Hepatocyte (in vitro differentiated cells): ENCODE measurements at regions not wholly inside any gene's neighbourhood (a gene's known extent, or its start where the extent isn't known, plus 50 kb on each side); places are given as distances from the start of the nearest gene placed in this dataset.

ENCODE experiments used
- CTCF ChIP-seq: fragments of 200-600 bp; sonication (generic); IDR thresholded peaks from 2 replicates; pipeline ENCODE4 v1.5.1; 2016; ENCODE audit warnings: antibody characterized with exemption, mild to moderate bottlenecking; ENCODE audit not compliant: poor library complexity
- EZH2 ChIP-seq: fragments of 200-600 bp; sonication (generic); IDR thresholded peaks from 2 replicates; pipeline ENCODE4 v1.6.1; 2016; ENCODE audit warnings: antibody characterized with exemption, mild to moderate bottlenecking, borderline replicate concordance

GRCh38 chr5:4226565-4226964, 630.9 kb downstream of the IRX1 start:
- no peak for TF ChIP-seq CTCF
- no peak for TF ChIP-seq EZH2
